Kidney epithelial cell (primary cell): ENCODE measurements at regions not wholly inside any gene's neighbourhood (a gene's known extent, or its start where the extent isn't known, plus 50 kb on each side); places are given as distances from the start of the nearest gene placed in this dataset.

ENCODE experiments used
- DNase-seq: peaks from one replicate; pipeline ENCODE4 v3.0.0-alpha.2; 2010; ENCODE audit warnings: low read depth
- H3K27me3 ChIP-seq: 2 replicates; pipeline ENCODE4 v1.6.0; 2011; ENCODE audit warnings: low read length; ENCODE audit not compliant: control insufficient read depth, insufficient read depth
- H3K36me3 ChIP-seq: 2 replicates; pipeline ENCODE4 v1.5.1; 2011; ENCODE audit warnings: low read length; ENCODE audit not compliant: control insufficient read depth, insufficient read depth
- H3K4me3 ChIP-seq: 2 replicates; pipeline ENCODE4 v1.5.1; 2011; ENCODE audit warnings: low read depth, mild to moderate bottlenecking, control low read depth, low read length
- CTCF ChIP-seq: IDR thresholded peaks from 2 replicates; pipeline ENCODE4 v1.5.1; 2011; ENCODE audit warnings: mild to moderate bottlenecking, moderate library complexity, low read length, control low read depth, inconsistent platforms; ENCODE audit not compliant: insufficient read depth, poor library complexity, severe bottlenecking

GRCh38 chr7:52695973-52696595 is 339.3 kb upstream of the POM121L12 start:
- no peak for TF ChIP-seq CTCF
- DNase-seq: no peak
- H3K27me3 ChIP-seq: no peaks in the 10 kb centered on the region

GRCh38 chr7:52691257-52691656 is 344.2 kb upstream of the POM121L12 start:
- no peak for TF ChIP-seq CTCF
- Histone ChIP-seq H3K36me3 (no peaks in the 10 kb centered on the region), H3K27me3 (no peaks in the 10 kb centered on the region), H3K4me3 (no peak overlapping the region)
- DNase-seq: no peak

More at GRCh38 chr7:52695973-52696595, 339.3 kb upstream of the POM121L12 start:
- Histone ChIP-seq H3K4me3 (no peak overlapping the region), H3K36me3 (no peaks in the 10 kb centered on the region)

GRCh38 chr7:52689912-52690311 is 345.5 kb upstream of the POM121L12 start:
- DNase-seq: no peak
- H3K27me3 ChIP-seq: no peaks in the 10 kb centered on the region
- no peak for TF ChIP-seq CTCF
- H3K36me3 ChIP-seq: no peaks in the 10 kb centered on the region
- no peak overlapping the region for H3K4me3 ChIP-seq

DNA sequence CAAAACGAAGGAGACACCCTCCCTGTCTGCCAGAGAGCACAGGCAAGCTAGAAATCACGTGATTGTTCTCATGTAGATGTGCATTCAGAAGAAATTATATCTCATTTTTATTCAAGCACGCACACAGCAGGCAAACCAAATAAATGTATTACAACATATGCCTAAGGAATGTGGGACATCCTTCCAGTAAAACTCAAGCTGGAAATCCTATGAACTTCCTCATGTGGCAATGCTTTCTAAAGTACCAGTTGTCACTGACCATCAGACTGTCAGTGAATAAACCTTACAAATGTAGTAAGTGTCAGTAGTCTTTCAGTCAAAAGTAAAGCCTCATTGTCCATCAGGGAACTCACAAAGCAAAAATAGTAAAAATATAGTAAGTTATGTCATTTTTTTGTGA is 350.1 kb upstream of the POM121L12 start:
- Histone ChIP-seq H3K4me3 (no peak overlapping the region), H3K27me3 (no peaks in the 10 kb centered on the region), H3K36me3 (no peaks in the 10 kb centered on the region)
- DNase-seq: no peak
- TF ChIP-seq CTCF: no peak

DNA sequence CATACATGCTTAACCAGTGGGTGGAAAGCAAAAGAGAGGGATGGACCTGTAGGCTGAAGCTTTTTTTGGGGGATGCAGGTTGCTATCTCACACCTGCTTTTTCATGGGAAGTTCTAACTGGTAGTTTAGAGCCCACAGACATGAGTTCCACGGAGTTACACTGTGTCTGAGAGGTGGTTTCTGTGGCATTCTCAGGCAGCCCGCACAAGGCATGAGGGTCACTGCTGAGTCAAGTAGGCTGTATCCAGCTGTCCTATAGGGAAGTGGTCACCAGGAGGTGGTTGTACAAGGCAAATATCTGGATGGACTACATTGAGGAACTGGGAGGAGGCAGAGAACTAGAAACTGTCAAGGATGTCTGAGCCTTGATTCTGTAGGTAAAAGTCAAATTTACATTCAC is 351.0 kb upstream of the POM121L12 start:
- TF ChIP-seq CTCF: no peak
- no peaks in the 10 kb centered on the region for H3K27me3 ChIP-seq

DNA sequence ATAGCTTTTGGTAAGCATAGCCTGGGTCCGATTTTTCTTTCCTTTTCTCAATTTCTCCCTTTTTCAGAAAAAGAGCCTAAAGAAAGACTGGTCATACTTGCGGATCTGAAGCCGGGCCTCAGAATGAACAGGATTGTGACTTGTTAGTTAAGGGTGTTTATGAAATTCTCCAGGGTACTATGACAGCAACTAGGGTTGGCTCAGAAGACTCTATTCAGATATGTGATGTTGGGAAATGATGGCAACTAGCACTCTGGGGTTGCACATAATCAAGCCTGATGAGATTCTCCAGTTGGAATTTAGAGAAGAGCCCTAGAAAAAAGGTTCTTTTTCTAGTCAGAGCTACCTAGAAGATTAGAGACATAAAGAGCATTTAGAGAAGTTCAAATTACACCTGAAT is 352.4 kb upstream of the POM121L12 start:
- TF ChIP-seq CTCF: no peak
- DNase-seq: no peak
- Histone ChIP-seq H3K27me3 (no peaks in the 10 kb centered on the region), H3K4me3 (no peak overlapping the region), H3K36me3 (no peaks in the 10 kb centered on the region)

More for the DNA sequence above, 351.0 kb upstream of the POM121L12 start:
- Histone ChIP-seq H3K36me3 (no peaks in the 10 kb centered on the region), H3K4me3 (no peak overlapping the region)
- no peak for DNase-seq
